Stimulated activated CD4-positive, alpha-beta T cell treated with anti-CD3 and anti-CD28 coated beads, Interleukin-1b, Interleukin-23, amount 100 ng/mL, for 48 hours (primary cell): ENCODE measurements at regions not wholly inside any gene's neighbourhood (a gene's known extent, or its start where the extent isn't known, plus 50 kb on each side); places are given as distances from the start of the nearest gene placed in this dataset.
A peak's percentile ranks its signal among the peaks of the same experiment; 100 is the strongest.
"Not testable (repeated sequence)": the region's sequence is repeated elsewhere in the genome, so short reads cannot be mapped to it uniquely, and the experiment has no call there.

ENCODE experiments used
- DNase-seq: peaks from one replicate; pipeline ENCODE4 v3.0.0-alpha.2; 2020

DNA sequence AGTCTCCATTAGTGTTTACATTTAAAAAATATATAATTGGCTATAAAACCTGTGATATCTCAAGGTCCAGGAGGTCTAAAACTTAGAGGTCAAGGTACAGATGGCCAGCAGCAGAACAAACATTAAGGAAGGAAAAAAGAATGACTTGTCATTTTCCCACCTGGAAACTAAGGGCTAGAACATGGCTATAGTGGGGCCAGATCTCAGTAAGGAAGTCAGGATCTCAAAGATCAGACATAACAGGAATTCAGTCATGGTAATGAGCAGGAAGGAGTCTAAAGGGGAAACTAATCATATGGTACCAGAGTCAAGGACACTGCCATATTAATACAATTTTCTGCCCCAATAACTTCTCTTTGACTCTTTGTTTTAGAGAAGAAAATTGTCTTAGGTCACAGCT is 1018.8 kb downstream of the PLA2G4A start:
- no peak for DNase-seq

DNA sequence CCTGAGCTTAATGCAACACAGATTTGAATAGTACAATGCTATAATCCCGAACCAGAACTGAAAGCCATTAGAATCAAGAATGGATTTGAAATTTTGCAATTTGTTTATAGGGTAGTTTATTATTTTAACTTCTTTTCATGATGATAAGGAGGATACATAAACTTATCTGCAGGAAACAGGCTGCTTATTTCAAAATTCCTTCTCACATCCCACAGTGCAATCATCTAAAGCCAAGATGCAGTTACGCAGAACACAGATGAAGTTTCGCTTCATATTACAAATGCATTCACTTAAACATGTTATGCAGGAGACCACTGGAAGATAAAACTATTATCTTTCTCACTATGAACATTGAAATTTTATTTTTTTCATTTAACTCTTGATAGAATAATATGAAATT is 1019.6 kb downstream of the PLA2G4A start:
- DNase-seq: no peak

DNA sequence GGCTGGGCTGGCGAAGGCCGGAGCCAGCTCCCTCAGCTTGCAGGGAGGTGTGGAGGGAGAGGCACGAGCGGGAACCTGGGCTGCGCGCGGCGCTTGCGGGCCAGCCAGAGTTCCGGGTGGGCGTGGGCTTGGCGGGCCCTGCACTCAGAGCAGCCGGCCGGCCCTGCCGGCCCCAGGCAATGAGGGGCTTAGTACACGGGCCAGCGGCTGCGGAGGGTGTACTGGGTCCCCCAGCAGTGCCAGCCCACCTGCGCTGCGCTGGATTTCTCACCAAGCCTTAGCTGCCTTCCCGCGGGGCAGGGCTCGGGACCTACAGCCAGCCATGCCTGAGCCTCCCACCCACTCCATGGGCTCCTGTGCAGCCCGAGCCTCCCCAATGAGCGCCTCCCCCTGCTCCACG is 1021.4 kb downstream of the PLA2G4A start:
- not testable (repeated sequence) for DNase-seq

DNA sequence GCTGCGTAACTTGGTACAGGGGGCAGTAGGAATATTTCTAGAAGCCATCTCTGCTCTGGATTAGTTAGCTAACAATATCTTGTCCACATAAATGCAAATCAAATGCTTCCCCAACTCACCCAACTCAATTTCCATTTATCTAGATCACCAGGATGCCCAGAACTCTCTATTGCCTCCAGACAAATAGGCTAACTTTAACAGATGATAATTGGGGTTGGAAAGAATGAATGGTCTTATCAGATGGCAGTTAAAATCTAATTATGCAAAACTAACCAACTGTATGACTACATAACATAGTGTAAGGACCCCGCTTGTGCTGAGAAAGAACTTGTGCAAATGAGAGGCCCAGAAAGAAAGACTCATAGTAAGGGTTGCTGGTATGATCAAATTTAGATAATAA is 1024.8 kb downstream of the PLA2G4A start:
- no peak for DNase-seq

DNA sequence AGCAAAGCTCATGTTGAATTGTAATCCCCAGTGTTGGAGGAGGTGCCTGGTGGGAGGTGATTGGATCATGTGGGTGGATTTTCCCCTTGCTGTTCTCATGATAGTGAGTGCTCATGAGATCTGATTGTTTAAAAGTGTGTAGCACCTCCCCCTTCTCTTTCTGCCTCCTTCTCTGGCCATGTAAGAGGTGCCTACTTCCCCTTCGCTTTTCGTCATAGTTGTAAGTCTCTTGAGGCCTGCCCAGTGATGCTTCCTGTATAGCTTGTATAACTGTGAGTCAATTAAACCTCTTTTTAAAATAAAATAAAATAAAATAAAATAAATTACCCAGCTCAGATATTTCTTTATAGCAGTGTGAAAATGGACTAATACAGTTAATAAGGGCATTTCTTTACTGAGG is 1025.7 kb downstream of the PLA2G4A start:
- DNase-seq: no peak

DNA sequence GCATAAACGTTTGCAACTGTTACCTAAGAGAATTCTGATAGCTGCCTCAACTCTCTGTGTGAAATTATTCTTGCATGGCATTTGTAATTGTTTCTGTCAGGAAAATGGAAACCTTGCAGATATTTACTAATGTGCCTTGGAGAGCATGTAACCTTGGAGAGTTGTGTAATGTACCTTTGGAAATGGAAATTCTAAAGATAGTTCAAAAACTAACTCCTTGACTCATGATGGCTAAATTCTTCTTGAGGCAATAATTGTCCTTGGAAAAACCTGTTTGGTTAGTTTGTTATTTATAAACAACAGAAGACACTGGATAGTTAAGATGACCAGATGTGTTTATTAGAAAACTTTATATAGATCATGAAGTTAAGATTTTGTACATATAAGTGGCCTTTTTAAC is 1033.8 kb downstream of the PLA2G4A start:
- no peak for DNase-seq

DNA sequence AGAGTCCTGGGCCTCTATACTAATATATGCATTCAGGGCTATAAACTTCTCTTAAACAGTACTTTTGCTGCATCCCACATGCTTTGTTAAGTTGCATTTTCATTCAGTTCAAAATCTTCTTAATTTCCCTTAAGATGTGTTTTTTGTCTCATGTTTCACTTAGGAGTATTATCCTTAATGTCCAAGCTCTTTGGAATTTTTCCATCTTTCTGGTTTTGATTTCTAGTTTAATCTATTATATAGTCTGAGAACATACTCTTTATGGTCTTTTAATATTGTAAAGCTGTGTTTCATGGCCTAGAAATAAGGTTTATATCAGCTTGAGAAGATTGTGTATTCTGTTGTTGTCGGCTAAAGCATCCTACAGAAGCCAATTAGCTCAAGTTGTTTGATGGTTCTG is 1041.8 kb downstream of the PLA2G4A start:
- no peak for DNase-seq

DNA sequence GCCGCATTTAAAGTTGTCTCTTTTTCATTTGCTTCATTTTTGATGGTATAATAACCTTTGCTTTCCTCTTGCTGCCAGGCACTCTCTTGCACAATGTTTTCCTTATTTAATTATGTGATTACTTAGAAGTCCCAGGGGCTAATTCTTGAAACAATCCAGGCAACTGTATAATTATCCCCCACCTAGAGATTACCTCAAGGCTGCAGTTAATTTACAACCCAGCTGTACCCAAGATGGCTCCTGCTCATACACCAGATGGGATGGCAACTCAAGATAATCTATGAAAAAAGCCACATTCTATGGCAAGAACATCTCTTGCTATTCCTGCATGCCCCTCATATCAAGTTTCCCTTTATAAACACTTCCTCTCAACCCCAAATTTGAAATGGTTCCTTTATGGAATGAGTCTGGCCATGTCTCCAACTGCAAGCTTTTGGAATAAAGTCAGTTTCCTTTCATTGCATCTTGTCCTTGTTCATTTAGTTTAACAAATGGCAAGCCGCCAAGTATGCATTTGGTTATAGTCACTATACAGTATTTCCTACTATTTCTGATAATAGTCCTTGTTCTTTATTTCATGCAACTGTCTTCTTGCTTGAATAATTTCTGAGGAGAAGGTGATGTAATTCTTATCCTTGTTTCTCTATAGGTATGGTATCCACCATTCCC is 1042.6 kb downstream of the PLA2G4A start:
- no peak for DNase-seq

DNA sequence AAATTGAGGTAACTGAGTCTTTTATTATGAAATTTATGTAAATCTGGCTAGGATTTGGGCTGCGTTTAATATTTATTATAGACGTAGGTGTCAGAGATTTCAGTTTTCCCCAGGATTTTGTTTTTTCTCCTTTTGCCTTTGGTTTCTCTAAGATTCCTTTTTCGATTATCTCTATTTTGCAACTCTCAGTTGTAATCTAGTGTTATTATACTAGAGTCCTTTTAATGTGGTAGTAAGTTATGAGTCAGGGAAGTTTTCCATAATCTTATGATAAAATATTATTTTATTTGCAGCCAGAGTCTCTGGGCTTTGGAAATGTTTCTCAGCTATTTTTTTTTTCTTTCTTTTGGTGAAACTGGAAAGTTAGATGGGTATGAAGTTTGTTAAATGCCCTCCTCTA is 1043.8 kb downstream of the PLA2G4A start:
- no peak for DNase-seq

DNA sequence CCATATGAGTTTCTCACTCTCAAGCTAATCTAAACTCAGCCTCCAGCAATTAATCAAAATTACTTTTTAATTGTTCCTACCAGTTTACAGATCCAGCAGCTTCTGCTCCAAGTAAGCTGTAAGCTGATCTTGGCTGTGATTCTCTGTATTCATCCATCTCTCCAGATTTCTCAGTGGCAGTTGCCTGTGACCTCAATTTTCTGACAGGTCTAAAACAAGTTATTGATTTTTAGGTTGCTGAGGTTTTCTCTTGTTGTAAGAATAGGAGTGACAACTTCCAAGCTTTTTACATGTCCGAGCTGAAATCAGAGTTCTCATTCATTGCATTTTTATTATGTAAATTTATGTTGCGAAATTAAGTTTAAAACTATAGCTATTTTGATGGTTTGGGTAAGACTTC is 1044.4 kb downstream of the PLA2G4A start:
- no peak for DNase-seq

DNA sequence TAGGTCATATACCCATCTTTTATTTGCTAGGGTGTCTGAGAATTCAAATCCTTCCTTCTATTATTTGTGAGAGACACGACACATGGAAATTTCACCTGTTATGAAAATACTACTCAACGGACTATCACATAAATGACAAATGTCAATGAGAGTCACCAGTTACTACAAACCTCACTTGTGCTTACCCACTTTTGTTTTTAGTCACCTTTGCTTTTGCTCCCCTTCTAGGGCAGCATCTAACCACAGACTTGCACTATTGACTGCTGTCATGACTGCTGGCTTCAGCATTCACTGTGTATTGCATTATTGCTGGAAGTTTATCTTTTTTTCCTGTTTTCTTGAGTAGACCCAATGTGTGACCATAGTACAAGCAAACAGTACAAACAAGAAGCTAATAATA is 1048.0 kb downstream of the PLA2G4A start:
- DNase-seq: no peak

DNA sequence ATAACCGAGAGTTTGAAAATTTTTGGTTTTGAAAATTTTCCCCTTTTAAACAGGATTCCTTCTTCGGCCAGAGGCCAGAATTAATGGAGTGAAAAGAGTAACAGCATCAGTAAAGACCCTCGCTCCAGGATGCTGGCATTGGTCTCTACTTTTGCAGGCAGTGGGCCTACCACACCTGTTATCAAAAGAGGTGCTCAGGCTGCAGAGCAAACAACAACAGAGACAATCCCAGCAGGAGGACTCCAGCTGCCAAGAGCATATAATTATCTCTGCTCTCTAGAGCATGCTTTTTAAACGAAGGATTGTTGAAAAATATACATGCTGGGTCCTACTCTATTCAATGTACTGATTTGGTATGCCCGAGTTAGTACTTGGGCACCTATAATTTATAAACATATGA is 1048.5 kb downstream of the PLA2G4A start:
- no peak for DNase-seq

DNA sequence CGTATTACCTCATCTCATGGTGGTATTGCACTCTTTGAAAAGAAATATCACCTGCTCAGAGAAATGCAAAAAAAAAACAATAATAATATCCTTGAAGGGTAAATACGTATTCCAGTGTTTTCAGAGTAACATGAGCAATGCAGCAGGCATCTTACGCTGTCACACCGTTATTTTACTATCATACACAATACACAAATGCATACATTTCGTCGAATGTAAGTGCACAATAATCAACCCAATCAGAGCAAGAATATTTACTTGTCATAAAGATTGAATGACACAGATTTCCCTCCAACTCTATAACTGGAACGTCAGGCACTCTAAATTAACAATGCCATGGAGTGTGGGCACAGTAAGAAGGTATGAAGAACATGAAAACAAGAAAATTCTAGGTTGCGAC is 1050.1 kb downstream of the PLA2G4A start:
- DNase-seq: no peak

DNA sequence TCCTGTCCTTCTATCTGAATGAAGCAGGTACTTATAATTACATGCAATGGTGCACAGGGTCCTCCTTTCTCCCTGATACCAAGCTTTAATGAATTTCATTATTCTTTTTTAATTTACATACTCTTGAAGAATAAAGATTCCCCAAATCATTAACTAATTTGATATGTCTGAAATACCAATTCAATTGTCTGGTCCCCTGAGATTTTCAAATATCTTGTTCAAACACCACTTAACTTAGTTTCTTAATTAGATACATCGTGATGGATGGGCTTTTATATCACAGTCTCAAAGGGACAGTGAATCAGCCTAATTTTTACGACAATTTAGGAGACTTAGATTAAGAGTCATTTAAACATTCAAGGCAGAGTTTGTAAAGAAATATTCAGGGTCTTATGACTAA is 1054.6 kb downstream of the PLA2G4A start:
- no peak for DNase-seq

DNA sequence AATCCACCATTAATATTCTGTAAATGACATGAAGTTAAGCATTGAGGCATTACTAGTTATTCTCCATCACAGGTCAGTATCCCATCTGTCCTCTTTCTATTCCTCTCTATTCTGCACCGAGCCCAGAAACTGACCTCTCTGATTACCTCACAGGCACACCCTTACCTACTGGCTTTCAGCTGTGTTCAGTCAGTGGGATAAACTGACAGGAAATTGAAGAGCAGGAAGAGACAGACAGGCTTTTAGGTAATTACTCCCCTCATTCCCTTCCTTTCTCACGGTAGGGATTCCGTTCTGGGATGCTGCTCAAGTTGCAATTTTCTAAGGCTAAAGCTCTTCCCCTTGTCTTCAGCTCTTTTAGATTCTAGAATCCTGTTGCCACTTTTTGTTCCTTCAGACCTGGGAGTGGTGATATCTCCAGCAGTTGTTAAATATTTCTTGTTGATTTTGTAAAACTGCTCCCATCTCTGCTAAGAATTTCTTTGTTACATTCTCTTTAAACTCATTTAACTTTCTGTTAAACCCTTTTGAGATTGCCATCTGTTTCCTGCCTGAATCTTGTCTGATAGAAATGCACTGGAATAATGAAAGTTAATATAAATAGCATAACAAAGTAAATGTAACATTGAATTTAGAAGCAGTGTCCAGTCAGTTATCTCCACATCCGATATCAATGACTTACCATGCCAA is 1063.4 kb downstream of the PLA2G4A start:
- no peak for DNase-seq

DNA sequence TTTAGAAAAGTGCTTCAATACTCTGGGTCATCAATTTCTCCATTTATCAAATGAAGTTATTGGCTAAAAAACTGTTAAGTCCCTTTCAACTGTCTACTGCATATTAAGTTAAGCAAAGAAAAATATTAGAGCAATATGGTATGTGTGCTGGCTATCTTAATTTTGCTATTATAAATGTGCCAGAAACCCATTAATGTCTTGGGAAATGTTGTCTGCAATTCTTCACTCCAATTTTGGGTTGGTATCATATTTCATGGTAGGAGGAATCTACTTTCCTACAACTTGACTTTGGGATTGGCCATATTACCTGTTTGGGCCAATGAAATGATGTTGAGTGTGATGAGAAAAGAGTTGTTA is 1063.9 kb downstream of the PLA2G4A start:
- DNase-seq: no peak

DNA sequence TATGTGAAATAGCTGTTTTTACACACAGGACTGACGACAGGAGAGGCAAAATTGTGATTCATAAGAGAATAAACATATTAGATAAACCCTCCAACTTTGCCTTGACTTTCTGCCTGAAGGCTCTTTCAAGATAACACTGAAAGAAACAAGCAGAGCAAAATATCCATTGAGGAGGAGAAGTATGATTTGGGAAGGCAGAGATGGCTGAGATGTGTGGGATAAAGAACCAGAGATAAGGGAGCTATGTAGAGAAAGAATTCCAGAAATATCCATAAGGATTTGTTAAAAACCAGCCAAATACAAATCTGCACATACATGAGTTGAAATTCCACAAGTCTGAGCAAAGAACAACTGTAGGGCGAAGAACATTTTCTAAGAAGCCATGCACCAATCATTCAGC is 1064.7 kb downstream of the PLA2G4A start:
- no peak for DNase-seq

DNA sequence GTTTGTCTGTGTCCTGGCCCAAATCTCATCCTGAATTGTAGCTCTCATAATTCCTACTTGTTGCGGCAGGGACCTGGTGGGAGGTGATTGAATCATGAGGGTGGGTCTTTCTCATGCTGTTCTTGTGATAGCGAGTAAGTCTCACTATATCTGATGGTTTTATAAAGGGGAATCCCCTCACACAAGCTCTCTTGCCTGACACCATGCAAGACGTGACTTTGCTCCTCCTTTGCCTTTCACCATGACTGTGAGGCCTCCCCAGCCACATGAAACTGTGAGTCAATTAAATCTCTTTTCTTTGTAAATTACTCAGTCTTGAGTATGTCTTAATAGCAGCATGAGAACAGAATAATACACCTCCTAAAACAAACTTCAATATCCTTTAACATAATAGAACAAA is 1065.6 kb downstream of the PLA2G4A start:
- peak; percentile 1 for DNase-seq

DNA sequence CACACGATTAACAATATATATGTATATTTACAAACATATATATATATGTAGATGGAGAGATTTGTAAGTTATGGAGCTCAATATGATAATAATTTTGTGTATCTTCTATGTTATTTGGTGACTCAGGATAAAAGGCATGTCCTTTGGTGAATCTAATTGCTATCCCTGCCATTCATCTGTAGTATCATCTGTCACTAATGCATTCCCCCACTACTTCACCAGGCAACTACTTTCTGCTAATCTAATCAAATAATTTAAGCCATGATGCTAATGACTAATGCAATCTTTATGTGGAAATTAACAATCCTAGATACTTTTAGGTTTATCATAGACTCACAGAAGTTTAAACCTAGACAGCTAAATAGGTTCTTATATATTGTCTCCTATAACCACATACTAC is 1074.5 kb downstream of the PLA2G4A start:
- DNase-seq: no peak

DNA sequence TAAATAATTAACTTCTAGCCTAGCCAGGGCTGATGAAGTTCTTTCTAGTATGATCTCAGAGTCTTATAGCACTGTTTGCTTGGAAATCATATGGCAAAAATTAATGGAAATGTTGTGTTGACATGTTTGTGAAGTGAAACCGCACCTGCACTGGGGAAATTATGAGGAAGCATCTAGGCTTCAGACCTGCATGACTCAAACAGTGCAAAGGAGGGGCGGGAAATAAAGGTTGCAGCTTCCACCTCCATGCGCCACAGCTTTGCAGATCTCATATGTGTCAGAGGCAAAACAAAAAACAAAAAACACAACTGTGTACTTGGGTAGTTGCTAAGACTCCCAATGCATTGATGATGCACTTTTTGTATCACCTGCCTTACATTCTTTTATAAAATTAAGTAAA is 1080.6 kb downstream of the PLA2G4A start:
- DNase-seq: no peak

DNA sequence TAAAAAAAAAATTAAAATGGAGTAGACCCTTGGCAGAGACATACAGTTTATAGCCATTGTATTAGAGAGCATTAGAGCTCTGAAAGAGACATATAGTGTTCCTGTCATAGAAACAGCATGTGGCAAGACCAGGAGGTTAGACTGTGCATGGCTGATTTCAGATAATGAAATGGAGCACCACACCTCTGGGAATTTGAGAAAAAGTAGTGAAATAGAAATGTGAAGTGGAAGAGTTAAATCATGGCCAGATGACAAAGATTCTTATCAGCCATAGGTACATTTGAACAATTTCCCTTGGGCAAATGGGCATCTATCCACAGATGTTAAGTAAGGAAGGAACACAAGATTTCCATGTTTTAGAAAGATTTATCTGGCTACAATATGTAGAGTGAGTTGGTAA is 1083.1 kb downstream of the PLA2G4A start:
- no peak for DNase-seq

DNA sequence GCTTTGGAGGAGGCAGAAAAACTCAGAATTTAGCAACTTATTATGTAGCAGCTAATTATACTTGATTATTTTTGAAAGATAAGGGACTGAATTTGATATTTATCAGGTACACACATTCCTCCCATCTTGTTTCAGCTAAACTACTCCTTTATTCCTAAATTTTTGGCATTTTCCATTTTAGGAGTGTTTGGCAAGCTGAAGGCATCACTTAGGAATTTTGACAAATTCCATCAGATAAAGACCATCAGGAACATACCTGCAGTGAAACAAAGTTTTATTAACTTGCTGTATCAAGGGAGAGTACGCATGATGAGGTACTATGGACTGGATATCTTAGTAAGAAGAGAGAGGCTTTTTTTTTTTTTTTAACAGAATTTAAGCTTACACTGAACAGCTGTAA is 1092.2 kb downstream of the PLA2G4A start:
- DNase-seq: no peak

DNA sequence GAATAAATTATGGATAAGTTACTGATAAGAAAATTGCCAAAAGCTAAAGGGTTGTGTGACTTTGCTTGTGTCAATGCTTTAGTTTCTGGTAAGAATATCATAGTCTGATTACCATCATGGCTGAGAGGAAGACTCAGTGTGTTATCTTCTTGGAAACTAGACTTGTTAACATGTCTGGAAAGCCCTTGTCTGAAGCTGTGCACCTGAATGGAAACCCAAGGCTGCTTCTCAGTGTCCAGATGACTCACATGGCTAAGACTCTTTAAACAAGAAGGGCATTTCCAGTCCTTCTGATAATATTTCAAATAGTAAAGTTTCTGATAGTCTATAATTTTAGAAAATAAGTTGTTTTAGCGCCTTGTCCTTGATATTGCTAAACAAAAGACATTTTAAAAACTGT is 1092.7 kb downstream of the PLA2G4A start:
- DNase-seq: no peak

DNA sequence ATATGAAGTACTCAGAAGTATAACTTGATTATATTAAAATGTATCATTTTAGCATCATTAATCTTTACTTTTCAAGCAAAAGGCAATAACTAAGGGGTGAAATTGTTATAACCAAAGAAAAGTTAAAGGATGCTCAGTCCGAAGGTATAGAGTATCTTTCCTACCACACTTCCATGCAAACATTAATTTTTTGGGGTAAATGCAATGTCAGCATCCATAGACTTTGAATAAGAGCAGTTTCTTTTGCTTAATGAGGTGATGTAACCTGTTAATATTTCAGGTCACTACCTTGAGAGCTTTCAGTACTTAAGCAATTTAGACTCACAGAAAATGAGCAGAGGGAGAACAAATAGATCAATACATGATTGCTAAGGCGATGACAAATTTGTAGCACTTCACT is 1093.5 kb downstream of the PLA2G4A start:
- DNase-seq: no peak

DNA sequence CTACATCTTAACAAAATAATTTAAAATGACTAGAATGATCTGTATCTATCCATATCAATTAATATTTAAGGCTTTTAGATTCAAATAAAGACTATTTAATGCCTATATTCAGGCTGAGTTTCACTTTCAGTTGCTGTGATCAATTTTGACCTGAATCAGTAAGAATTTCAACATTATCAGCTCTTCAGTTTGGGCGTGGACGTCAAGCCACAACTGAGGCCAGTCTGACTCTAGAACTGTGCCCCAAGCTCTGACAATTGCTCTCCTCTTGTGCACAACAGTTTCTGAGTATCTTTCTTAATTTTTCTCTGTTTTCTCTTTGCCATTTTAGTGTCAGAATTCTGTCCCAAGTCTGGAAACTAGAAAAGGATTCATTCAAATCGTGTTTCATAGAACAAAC is 1095.5 kb downstream of the PLA2G4A start:
- no peak for DNase-seq
